HEK293 (cell line): ENCODE measurements at regions not wholly inside any gene's neighbourhood (a gene's known extent, or its start where the extent isn't known, plus 50 kb on each side); places are given as distances from the start of the nearest gene placed in this dataset.

Experiments
- GLI2 ChIP-seq: fragments of 450-650 bp; formaldehyde crosslinking; IDR thresholded peaks from 2 replicates; pipeline ENCODE4; 2017; ENCODE audit warnings: missing biosample characterization, missing genetic modification characterization, low read depth, borderline replicate concordance
- PBX3 ChIP-seq: sonication (generic); formaldehyde crosslinking; IDR thresholded peaks from 2 replicates; pipeline ENCODE4 v1.8.1; 2022; ENCODE audit warnings: mild to moderate bottlenecking, moderate library complexity, missing genetic modification reagents
- RBAK ChIP-seq: fragments of 450-650 bp; formaldehyde crosslinking; IDR thresholded peaks from 2 replicates; pipeline ENCODE4 v1.5.1; 2016; ENCODE audit warnings: missing biosample characterization, missing genetic modification characterization
- REST ChIP-seq: fragments of 450-650 bp; formaldehyde crosslinking; IDR thresholded peaks from 2 replicates; pipeline ENCODE4 v1.5.1; 2016; ENCODE audit warnings: missing biosample characterization, missing genetic modification characterization
- ZBTB17 ChIP-seq: fragments of 450-650 bp; formaldehyde crosslinking; IDR thresholded peaks from 2 replicates; pipeline ENCODE4 v1.5.1; 2016; ENCODE audit warnings: missing biosample characterization, missing genetic modification characterization
- ZBTB26 ChIP-seq: fragments of 450-650 bp; formaldehyde crosslinking; optimal IDR thresholded peaks from 2 replicates; pipeline ENCODE3; 2016; ENCODE audit warnings: missing biosample characterization, mild to moderate bottlenecking, missing genetic modification characterization
- ZBTB48 ChIP-seq: fragments of 450-650 bp; formaldehyde crosslinking; IDR thresholded peaks from 2 replicates; pipeline ENCODE4 v1.5.1; 2016; ENCODE audit warnings: missing biosample characterization, missing genetic modification characterization
- ZNF133 ChIP-seq: fragments of 450-650 bp; formaldehyde crosslinking; IDR thresholded peaks from 2 replicates; pipeline ENCODE4 v1.5.1; 2016; ENCODE audit warnings: missing biosample characterization, missing genetic modification characterization
- ZNF175 ChIP-seq: fragments of 450-650 bp; formaldehyde crosslinking; IDR thresholded peaks from 2 replicates; pipeline ENCODE4 v1.5.1; 2016; ENCODE audit warnings: missing biosample characterization, missing genetic modification characterization
- ZNF280C ChIP-seq: fragments of 450-650 bp; formaldehyde crosslinking; IDR thresholded peaks from 2 replicates; pipeline ENCODE4 v1.5.1; 2016; ENCODE audit warnings: missing biosample characterization, missing genetic modification characterization
- ZNF530 ChIP-seq: fragments of 450-650 bp; formaldehyde crosslinking; IDR thresholded peaks from 2 replicates; pipeline ENCODE4 v1.5.1; 2016; ENCODE audit warnings: low read depth, missing biosample characterization, missing genetic modification characterization
- ZNF830 ChIP-seq: fragments of 450-650 bp; IDR thresholded peaks from 2 replicates; pipeline ENCODE4 v1.5.0; 2018; ENCODE audit warnings: missing biosample characterization, missing genetic modification characterization, low read depth, mild to moderate bottlenecking, moderate library complexity
- TF ChIP-seq, protein P1 (sequence below): fragments of 450-650 bp; formaldehyde crosslinking; IDR thresholded peaks from 2 replicates; pipeline ENCODE4 v1.5.1; 2017; ENCODE audit warnings: missing biosample characterization, mild to moderate bottlenecking, missing genetic modification characterization, moderate library complexity
- TF ChIP-seq, protein P2 (sequence below): fragments of 450-650 bp; formaldehyde crosslinking; IDR thresholded peaks from 2 replicates; pipeline ENCODE4 v1.5.1; 2016; ENCODE audit warnings: missing biosample characterization, missing genetic modification characterization

DNA sequence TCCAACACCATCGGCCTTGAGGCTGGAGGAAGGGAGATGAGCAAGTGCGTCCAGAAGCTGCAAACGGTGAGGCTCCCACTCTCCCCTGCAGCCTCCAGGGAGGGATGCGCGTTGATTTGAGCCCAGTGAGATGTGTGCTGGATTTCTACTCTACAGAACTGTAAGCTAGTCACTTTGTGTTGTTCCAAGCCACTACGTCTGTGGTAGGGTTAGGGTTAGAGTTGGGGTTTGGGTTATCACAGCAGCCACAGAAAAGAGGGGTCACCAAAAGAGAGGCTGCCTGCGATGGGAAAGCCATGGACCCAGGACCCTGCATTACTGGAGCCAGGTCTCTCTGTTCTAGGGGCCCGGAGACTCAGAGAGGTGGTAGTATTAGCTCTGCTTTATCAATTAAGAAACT, 94.5 kb downstream of the KCNF1 start:
- no peak for TF ChIP-seq ZBTB17
- no peak for TF ChIP-seq PBX3 (CRISPR knock-in tag)
- no peak for TF ChIP-seq REST
- TF ChIP-seq, protein P1, sequence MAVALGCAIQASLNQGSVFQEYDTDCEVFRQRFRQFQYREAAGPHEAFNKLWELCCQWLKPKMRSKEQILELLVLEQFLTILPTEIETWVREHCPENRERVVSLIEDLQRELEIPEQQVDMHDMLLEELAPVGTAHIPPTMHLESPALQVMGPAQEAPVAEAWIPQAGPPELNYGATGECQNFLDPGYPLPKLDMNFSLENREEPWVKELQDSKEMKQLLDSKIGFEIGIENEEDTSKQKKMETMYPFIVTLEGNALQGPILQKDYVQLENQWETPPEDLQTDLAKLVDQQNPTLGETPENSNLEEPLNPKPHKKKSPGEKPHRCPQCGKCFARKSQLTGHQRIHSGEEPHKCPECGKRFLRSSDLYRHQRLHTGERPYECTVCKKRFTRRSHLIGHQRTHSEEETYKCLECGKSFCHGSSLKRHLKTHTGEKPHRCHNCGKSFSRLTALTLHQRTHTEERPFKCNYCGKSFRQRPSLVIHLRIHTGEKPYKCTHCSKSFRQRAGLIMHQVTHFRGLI (tag by site-specific recombination) = no peak
- no peak for TF ChIP-seq ZNF830
- TF ChIP-seq ZNF175 (tag by site-specific recombination) = no peak
- TF ChIP-seq ZNF133 (tag by site-specific recombination) = no peak
- TF ChIP-seq ZNF530 = no peak
- no peak for TF ChIP-seq ZNF280C
- no peak for TF ChIP-seq GLI2 (tag by site-specific recombination)
- TF ChIP-seq, protein P2, sequence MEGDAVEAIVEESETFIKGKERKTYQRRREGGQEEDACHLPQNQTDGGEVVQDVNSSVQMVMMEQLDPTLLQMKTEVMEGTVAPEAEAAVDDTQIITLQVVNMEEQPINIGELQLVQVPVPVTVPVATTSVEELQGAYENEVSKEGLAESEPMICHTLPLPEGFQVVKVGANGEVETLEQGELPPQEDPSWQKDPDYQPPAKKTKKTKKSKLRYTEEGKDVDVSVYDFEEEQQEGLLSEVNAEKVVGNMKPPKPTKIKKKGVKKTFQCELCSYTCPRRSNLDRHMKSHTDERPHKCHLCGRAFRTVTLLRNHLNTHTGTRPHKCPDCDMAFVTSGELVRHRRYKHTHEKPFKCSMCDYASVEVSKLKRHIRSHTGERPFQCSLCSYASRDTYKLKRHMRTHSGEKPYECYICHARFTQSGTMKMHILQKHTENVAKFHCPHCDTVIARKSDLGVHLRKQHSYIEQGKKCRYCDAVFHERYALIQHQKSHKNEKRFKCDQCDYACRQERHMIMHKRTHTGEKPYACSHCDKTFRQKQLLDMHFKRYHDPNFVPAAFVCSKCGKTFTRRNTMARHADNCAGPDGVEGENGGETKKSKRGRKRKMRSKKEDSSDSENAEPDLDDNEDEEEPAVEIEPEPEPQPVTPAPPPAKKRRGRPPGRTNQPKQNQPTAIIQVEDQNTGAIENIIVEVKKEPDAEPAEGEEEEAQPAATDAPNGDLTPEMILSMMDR (tag by site-specific recombination) = no peak
- TF ChIP-seq ZBTB26 = no peak
- no peak for TF ChIP-seq ZBTB48
- no peak for TF ChIP-seq RBAK (tag by site-specific recombination)
